ENCODE measurements at regions not wholly inside any gene's neighbourhood (a gene's known extent, or its start where the extent isn't known, plus 50 kb on each side); places are given as distances from the start of the nearest gene placed in this dataset.

- TF ChIP-seq EZH2 (optimal IDR thresholded peaks at IDR 0.05; ENCODE audit: low read depth, low read length) (no peak), EZH2phosphoT487 (IDR thresholded peaks at IDR 0.05; ENCODE audit: low read length) (no peak)
- TF ChIP-seq, protein P1, sequence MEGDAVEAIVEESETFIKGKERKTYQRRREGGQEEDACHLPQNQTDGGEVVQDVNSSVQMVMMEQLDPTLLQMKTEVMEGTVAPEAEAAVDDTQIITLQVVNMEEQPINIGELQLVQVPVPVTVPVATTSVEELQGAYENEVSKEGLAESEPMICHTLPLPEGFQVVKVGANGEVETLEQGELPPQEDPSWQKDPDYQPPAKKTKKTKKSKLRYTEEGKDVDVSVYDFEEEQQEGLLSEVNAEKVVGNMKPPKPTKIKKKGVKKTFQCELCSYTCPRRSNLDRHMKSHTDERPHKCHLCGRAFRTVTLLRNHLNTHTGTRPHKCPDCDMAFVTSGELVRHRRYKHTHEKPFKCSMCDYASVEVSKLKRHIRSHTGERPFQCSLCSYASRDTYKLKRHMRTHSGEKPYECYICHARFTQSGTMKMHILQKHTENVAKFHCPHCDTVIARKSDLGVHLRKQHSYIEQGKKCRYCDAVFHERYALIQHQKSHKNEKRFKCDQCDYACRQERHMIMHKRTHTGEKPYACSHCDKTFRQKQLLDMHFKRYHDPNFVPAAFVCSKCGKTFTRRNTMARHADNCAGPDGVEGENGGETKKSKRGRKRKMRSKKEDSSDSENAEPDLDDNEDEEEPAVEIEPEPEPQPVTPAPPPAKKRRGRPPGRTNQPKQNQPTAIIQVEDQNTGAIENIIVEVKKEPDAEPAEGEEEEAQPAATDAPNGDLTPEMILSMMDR (IDR thresholded peaks at IDR 0.05; ENCODE audit: low read length) = no peak
Observed at GRCh38 chrX:122092978-122093377, 1045.6 kb downstream of the GLUD2 start.
